AG09319 (cell line): ENCODE measurements at regions not wholly inside any gene's neighbourhood (a gene's known extent, or its start where the extent isn't known, plus 50 kb on each side); places are given as distances from the start of the nearest gene placed in this dataset.
A peak's percentile ranks its signal among the peaks of the same experiment; 100 is the strongest.

Experiments
- DNase-seq: peaks from one replicate; pipeline ENCODE4 v3.0.0-alpha.2; 2010; ENCODE audit warnings: low read depth; ENCODE audit errors: extremely low read depth
- CTCF ChIP-seq: IDR thresholded peaks from 2 replicates; pipeline ENCODE4 v1.5.1; 2011; ENCODE audit warnings: low read depth, mild to moderate bottlenecking, inconsistent platforms, low read length, moderate library complexity

- DNase-seq = no peak
- TF ChIP-seq CTCF = no peak
Measured at GRCh38 chr4:17065821-17066220, 167.4 kb upstream of the LDB2 start.

GRCh38 chr4:17064959-17065358 is 166.5 kb upstream of the LDB2 start:
- DNase-seq = no peak
- no peak for TF ChIP-seq CTCF

GRCh38 chr4:17063888-17064287 is 165.4 kb upstream of the LDB2 start:
- DNase-seq = peak; percentile 40
- TF ChIP-seq CTCF = no peak

GRCh38 chr4:17060230-17060629 is 161.8 kb upstream of the LDB2 start:
- TF ChIP-seq CTCF = no peak
- no peak for DNase-seq

GRCh38 chr4:17058916-17059741 is 160.7 kb upstream of the LDB2 start:
- peak; percentile 86 for DNase-seq
- TF ChIP-seq CTCF = no peak

- peak; percentile 42 for DNase-seq
- no peak for TF ChIP-seq CTCF
Measured at GRCh38 chr4:17058536-17058915, 160.1 kb upstream of the LDB2 start.

- no peak for TF ChIP-seq CTCF
- DNase-seq = no peak
Measured at GRCh38 chr4:17057035-17057434, 158.6 kb upstream of the LDB2 start.
